GM10266 (cell line): ENCODE measurements at regions not wholly inside any gene's neighbourhood (a gene's known extent, or its start where the extent isn't known, plus 50 kb on each side); places are given as distances from the start of the nearest gene placed in this dataset.
"Not testable (repeated sequence)": the region's sequence is repeated elsewhere in the genome, so short reads cannot be mapped to it uniquely, and the experiment has no call there.

Source experiments
- DNase-seq: peaks from one replicate; pipeline ENCODE4 v3.0.0; 2012; ENCODE audit errors: extremely low spot score
- CTCF ChIP-seq: IDR thresholded peaks from 2 replicates; pipeline ENCODE4 v1.5.1; 2012; ENCODE audit warnings: mild to moderate bottlenecking, low read depth; ENCODE audit not compliant: control insufficient read depth, insufficient read depth; ENCODE audit errors: missing control alignments

GRCh38 chr2:76019128-76019527 is 308.4 kb upstream of the GCFC2 start:
- no peak for TF ChIP-seq CTCF
- DNase-seq = no peak

- no peak for DNase-seq
- TF ChIP-seq CTCF = no peak
These were observed 298.8 kb upstream of the GCFC2 start for GRCh38 chr2:76009484-76009883.

- TF ChIP-seq CTCF = no peak
- no peak for DNase-seq
These were observed 297.4 kb upstream of the GCFC2 start for GRCh38 chr2:76008001-76008702.

- no peak for DNase-seq
- no peak for TF ChIP-seq CTCF
These were observed 289.7 kb upstream of the GCFC2 start for GRCh38 chr2:76000425-76000824.

- no peak for TF ChIP-seq CTCF
- DNase-seq = no peak
These were observed 287.7 kb upstream of the GCFC2 start for GRCh38 chr2:75998451-75998850.

- TF ChIP-seq CTCF = no peak
- DNase-seq = no peak
These were observed 284.0 kb upstream of the GCFC2 start for GRCh38 chr2:75994759-75995158.

GRCh38 chr2:75988622-75989021 is 277.9 kb upstream of the GCFC2 start:
- not testable (repeated sequence) for DNase-seq

- no peak for DNase-seq
These were observed 275.9 kb upstream of the GCFC2 start for GRCh38 chr2:75986617-75987016.

More at GRCh38 chr2:75986617-75987016, 275.9 kb upstream of the GCFC2 start:
- no peak for TF ChIP-seq CTCF
